Retinal pigment epithelial cell (primary cell): ENCODE measurements at regions not wholly inside any gene's neighbourhood (a gene's known extent, or its start where the extent isn't known, plus 50 kb on each side); places are given as distances from the start of the nearest gene placed in this dataset.
"Not testable (repeated sequence)": the region's sequence is repeated elsewhere in the genome, so short reads cannot be mapped to it uniquely, and the experiment has no call there.

Experiments used
- DNase-seq: peaks from one replicate; pipeline ENCODE4 v3.0.0-alpha.2; 2010; ENCODE audit warnings: low read depth
- H3K4me3 ChIP-seq: 2 replicates; pipeline ENCODE4 v1.5.1; 2011; ENCODE audit warnings: mild to moderate bottlenecking, low read length, control low read depth, moderate library complexity
- CTCF ChIP-seq: conservative IDR thresholded peaks from 2 replicates; pipeline ENCODE4 v1.5.1; 2011; ENCODE audit warnings: low read depth, low read length, control low read depth, inconsistent platforms

- TF ChIP-seq CTCF, result no peak
- no peak overlapping the region for H3K4me3 ChIP-seq
- DNase-seq, result no peak
Measured at GRCh38 chr9:22210936-22211335, 201.8 kb upstream of the CDKN2B start.

GRCh38 chr9:22211588-22212360 lies 202.7 kb upstream of the CDKN2B start:
- DNase-seq, result peak; percentile 90
- no peak for TF ChIP-seq CTCF
- H3K4me3 ChIP-seq, result no peak overlapping the region

- DNase-seq, result no peak
- no peak overlapping the region for H3K4me3 ChIP-seq
- TF ChIP-seq CTCF, result no peak
Measured at GRCh38 chr9:22214021-22214420, 204.9 kb upstream of the CDKN2B start.

GRCh38 chr9:22214497-22215031 lies 205.5 kb upstream of the CDKN2B start:
- no peak for DNase-seq
- TF ChIP-seq CTCF, result no peak
- no peak overlapping the region for H3K4me3 ChIP-seq

- TF ChIP-seq CTCF, result no peak
Measured at GRCh38 chr9:22215521-22215920, 206.4 kb upstream of the CDKN2B start.

GRCh38 chr9:22216730-22217172 lies 207.6 kb upstream of the CDKN2B start:
- no peak overlapping the region for H3K4me3 ChIP-seq
- DNase-seq, result no peak
- no peak for TF ChIP-seq CTCF

More at GRCh38 chr9:22215521-22215920, 206.4 kb upstream of the CDKN2B start:
- H3K4me3 ChIP-seq, result no peak overlapping the region
- no peak for DNase-seq

GRCh38 chr9:22217254-22217653 lies 208.1 kb upstream of the CDKN2B start:
- H3K4me3 ChIP-seq, result no peak overlapping the region
- no peak for DNase-seq
- TF ChIP-seq CTCF, result no peak

- not testable (repeated sequence) for DNase-seq, H3K4me3 ChIP-seq
Measured at GRCh38 chr9:22225856-22226255, 216.8 kb upstream of the CDKN2B start.
